Thyroid gland (tissue), 4 donors: ENCODE measurements at regions not wholly inside any gene's neighbourhood (a gene's known extent, or its start where the extent isn't known, plus 50 kb on each side); places are given as distances from the start of the nearest gene placed in this dataset.
"Not testable (repeated sequence)": the region's sequence is repeated elsewhere in the genome, so short reads cannot be mapped to it uniquely, and the experiment has no call there.

ENCODE experiments used
- POLR2A ChIP-seq, 2 donors: fragments of 450-650 bp; IDR thresholded peaks; one replicate each; pipeline ENCODE4 v1.6.1; 2017; ENCODE audit warnings: antibody characterized with exemption in 2 of 2, mild to moderate bottlenecking in 2 of 2, moderate library complexity in 1 of 2
- TF ChIP-seq, protein P1 (sequence below), 6 experiments: fragments of 200-600 bp in 3 of 6; fragments of 450-650 bp in 3 of 6; sonication (generic) in 3 of 6; IDR thresholded peaks; one replicate each; pipeline ENCODE4 v1.5.1; 2016 to 2019; ENCODE audit warnings: antibody characterized with exemption in 6 of 6, mild to moderate bottlenecking in 2 of 6, inconsistent platforms in 1 of 6, moderate library complexity in 1 of 6

DNA sequence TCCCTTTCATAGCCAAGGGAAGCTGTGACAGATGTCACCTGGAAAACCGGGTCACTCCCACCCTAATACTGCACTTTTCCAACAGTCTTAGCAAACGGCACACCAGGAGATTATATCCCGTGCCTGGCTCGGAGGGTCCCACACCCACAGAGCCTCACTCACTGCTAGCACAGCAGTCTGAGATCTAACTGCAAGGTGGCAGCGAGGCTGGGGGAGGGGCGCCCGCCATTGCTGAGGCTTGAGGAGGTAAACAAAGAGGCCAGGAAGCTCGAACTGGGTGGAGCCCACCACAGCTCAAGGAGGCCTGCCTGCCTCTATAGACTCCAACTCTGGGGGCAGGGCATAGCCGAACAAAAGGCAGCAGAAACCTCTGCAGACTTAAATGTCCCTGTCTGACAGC lies 199.2 kb downstream of the TMEM47 start:
- TF ChIP-seq, protein P1, sequence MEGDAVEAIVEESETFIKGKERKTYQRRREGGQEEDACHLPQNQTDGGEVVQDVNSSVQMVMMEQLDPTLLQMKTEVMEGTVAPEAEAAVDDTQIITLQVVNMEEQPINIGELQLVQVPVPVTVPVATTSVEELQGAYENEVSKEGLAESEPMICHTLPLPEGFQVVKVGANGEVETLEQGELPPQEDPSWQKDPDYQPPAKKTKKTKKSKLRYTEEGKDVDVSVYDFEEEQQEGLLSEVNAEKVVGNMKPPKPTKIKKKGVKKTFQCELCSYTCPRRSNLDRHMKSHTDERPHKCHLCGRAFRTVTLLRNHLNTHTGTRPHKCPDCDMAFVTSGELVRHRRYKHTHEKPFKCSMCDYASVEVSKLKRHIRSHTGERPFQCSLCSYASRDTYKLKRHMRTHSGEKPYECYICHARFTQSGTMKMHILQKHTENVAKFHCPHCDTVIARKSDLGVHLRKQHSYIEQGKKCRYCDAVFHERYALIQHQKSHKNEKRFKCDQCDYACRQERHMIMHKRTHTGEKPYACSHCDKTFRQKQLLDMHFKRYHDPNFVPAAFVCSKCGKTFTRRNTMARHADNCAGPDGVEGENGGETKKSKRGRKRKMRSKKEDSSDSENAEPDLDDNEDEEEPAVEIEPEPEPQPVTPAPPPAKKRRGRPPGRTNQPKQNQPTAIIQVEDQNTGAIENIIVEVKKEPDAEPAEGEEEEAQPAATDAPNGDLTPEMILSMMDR (IDR thresholded peaks at IDR 0.05) = not testable (repeated sequence)
- not testable (repeated sequence) for TF ChIP-seq POLR2A (IDR thresholded peaks at IDR 0.05)
